Common myeloid progenitor, CD34-positive (primary cell): ENCODE measurements at regions not wholly inside any gene's neighbourhood (a gene's known extent, or its start where the extent isn't known, plus 50 kb on each side); places are given as distances from the start of the nearest gene placed in this dataset.

ENCODE experiments used
- CTCF ChIA-PET: fragments of 350-600 bp; sonication (Branson Sonifier 250); formaldehyde crosslinking; loops from one replicate; lab custom pipeline; 2021; ENCODE audit warnings: antibody characterized with exemption; lab: Charles Lee
- POLR2A ChIA-PET: fragments of 350-600 bp; sonication (Branson Sonifier 250); formaldehyde crosslinking; loops from one replicate; lab custom pipeline; 2021; ENCODE audit warnings: antibody characterized with exemption; lab: Charles Lee
- DNase-seq, 3 donors: peaks; one replicate each; pipeline versions ENCODE4 v3.0.0 to v3.0.0-alpha.2; 2013
- H3K27ac ChIP-seq, 2 experiments: 1 replicate in 1 of 2; 2 replicates in 1 of 2; pipeline ENCODE4 v1.7.0; 2013; ENCODE audit warnings: inconsistent platforms in 2 of 2, low read length in 2 of 2, mild to moderate bottlenecking in 2 of 2, low read depth in 1 of 2, moderate library complexity in 1 of 2; ENCODE audit not compliant: severe bottlenecking in 2 of 2, insufficient read depth in 1 of 2, poor library complexity in 1 of 2
- H3K27me3 ChIP-seq, 5 experiments: replicated peaks in 2 of 5; 1 replicate in 3 of 5; 2 replicates in 2 of 5; pipeline versions ENCODE4 v1.6.1 to v1.7.0; 2013; ENCODE audit warnings: low read length in 4 of 5, mild to moderate bottlenecking in 2 of 5, moderate library complexity in 2 of 5, inconsistent platforms in 1 of 5; ENCODE audit not compliant: insufficient read depth in 5 of 5, control insufficient read depth in 4 of 5
- H3K36me3 ChIP-seq, 4 experiments: 1 replicate in 2 of 4; 2 replicates in 2 of 4; pipeline versions ENCODE4 v1.6.1 to v1.7.0; 2013; ENCODE audit warnings: low read length in 3 of 4, control low read depth in 1 of 4, mild to moderate bottlenecking in 1 of 4; ENCODE audit not compliant: control insufficient read depth in 4 of 4, insufficient read depth in 4 of 4
- H3K4me1 ChIP-seq, 4 experiments: 1 replicate in 3 of 4; 2 replicates in 1 of 4; pipeline versions ENCODE4 v1.6.1 to v1.7.1; 2013; ENCODE audit warnings: low read length in 3 of 4, mild to moderate bottlenecking in 3 of 4, control low read depth in 1 of 4, inconsistent platforms in 1 of 4, moderate library complexity in 1 of 4; ENCODE audit not compliant: control insufficient read depth in 4 of 4, insufficient read depth in 4 of 4; ENCODE audit errors: control extremely low read depth in 1 of 4
- H3K4me3 ChIP-seq, 7 experiments: 1 replicate in 4 of 7; 2 replicates in 3 of 7; pipeline versions ENCODE4 v1.5.1 to v1.7.0; 2013; ENCODE audit warnings: mild to moderate bottlenecking in 7 of 7, low read length in 6 of 7, moderate library complexity in 6 of 7, inconsistent platforms in 2 of 7, low read depth in 2 of 7, control low read depth in 1 of 7; ENCODE audit not compliant: insufficient read depth in 4 of 7, control insufficient read depth in 1 of 7; ENCODE audit errors: extremely low read depth in 1 of 7
- H3K9me3 ChIP-seq, 5 experiments: 1 replicate in 4 of 5; 2 replicates in 1 of 5; pipeline versions ENCODE4 v1.6.1 to v1.7.1; 2013; ENCODE audit warnings: low read length in 4 of 5, mild to moderate bottlenecking in 2 of 5, inconsistent platforms in 1 of 5, low read depth in 1 of 5, moderate library complexity in 1 of 5; ENCODE audit not compliant: control insufficient read depth in 4 of 5, insufficient read depth in 2 of 5; ENCODE audit errors: control extremely low read depth in 1 of 5
- WGBS: methylation state at CpG from one replicate; pipeline ENCODE4 v1.1.5; 2013; ENCODE audit not compliant: insufficient coverage; 5-methylcytosine and 5-hydroxymethylcytosine counted together

- no peaks in the 10 kb centered on the region for H3K27me3 ChIP-seq
- no peak overlapping the region for H3K4me3 ChIP-seq
- no peak overlapping the region for H3K27ac ChIP-seq
- H3K4me1 ChIP-seq = no peaks in the 10 kb centered on the region
- 89% methylated on average over 3 of the region's 3 CpGs for WGBS
- ChIA-PET CTCF (no interaction called here), POLR2A (no interaction called here)
- DNase-seq = no peak
- no peaks in the 10 kb centered on the region for H3K36me3 ChIP-seq
- H3K9me3 ChIP-seq = peaks cover 0 to 2% (median 0%) of the 10 kb centered on the region in 5 experiments
Observed at GRCh38 chr14:98368916-98369315, 903.1 kb downstream of the BCL11B start.

GRCh38 chr14:98369344-98369743 lies 902.7 kb downstream of the BCL11B start:
- POLR2A ChIA-PET = no interaction called here
- WGBS = 100% methylated on average over 1 of the region's 2 CpGs
- Histone ChIP-seq H3K9me3 (peaks cover 0 to 2% (median 0%) of the 10 kb centered on the region in 5 experiments), H3K36me3 (no peaks in the 10 kb centered on the region), H3K4me1 (no peaks in the 10 kb centered on the region), H3K4me3 (no peak overlapping the region), H3K27me3 (no peaks in the 10 kb centered on the region), H3K27ac (no peak overlapping the region)
- CTCF ChIA-PET = no interaction called here
- DNase-seq = no peak

- 78% methylated on average over 4 of the region's 6 CpGs for WGBS
- CTCF ChIA-PET = no interaction called here
- POLR2A ChIA-PET = interaction anchor here (0.6 kb wide), 1 partner anchor 752 kb away, joined by 4 read pairs; no protein-coding TSS in a partner anchor
- Histone ChIP-seq H3K4me1 (no peaks in the 10 kb centered on the region), H3K27ac (no peak overlapping the region), H3K4me3 (no peak overlapping the region), H3K27me3 (no peaks in the 10 kb centered on the region), H3K36me3 (no peaks in the 10 kb centered on the region), H3K9me3 (peaks cover 0 to 2% (median 0%) of the 10 kb centered on the region in 5 experiments)
- DNase-seq = no peak
Observed at GRCh38 chr14:98370352-98370751, 901.6 kb downstream of the BCL11B start.

GRCh38 chr14:98371141-98371540 lies 900.9 kb downstream of the BCL11B start:
- H3K36me3 ChIP-seq = no peaks in the 10 kb centered on the region
- peaks cover 0 to 2% (median 0%) of the 10 kb centered on the region in 5 experiments for H3K9me3 ChIP-seq
- no peaks in the 10 kb centered on the region for H3K27me3 ChIP-seq
- no peak overlapping the region for H3K4me3 ChIP-seq
- no peak for DNase-seq
- H3K4me1 ChIP-seq = no peaks in the 10 kb centered on the region
- ChIA-PET CTCF (no interaction called here), POLR2A (interaction anchor here (0.6 kb wide), 1 partner anchor 751 kb away, joined by 4 read pairs; no protein-coding TSS in a partner anchor)
- WGBS = 90% methylated on average over 3 of the region's 4 CpGs
- no peak overlapping the region for H3K27ac ChIP-seq

- H3K36me3 ChIP-seq = no peaks in the 10 kb centered on the region
- H3K27me3 ChIP-seq = no peaks in the 10 kb centered on the region
- ChIA-PET CTCF (no interaction called here), POLR2A (no interaction called here)
- DNase-seq = no peak
- WGBS = 67% methylated on average over 7 of the region's 10 CpGs
- H3K27ac ChIP-seq = no peak overlapping the region
- H3K9me3 ChIP-seq = peaks cover 0 to 3% (median 0%) of the 10 kb centered on the region in 5 experiments
- H3K4me3 ChIP-seq = no peak overlapping the region
- no peaks in the 10 kb centered on the region for H3K4me1 ChIP-seq
Observed at GRCh38 chr14:98374136-98374535, 897.9 kb downstream of the BCL11B start.

- POLR2A ChIA-PET = no interaction called here
Observed at GRCh38 chr14:98375566-98375965, 896.4 kb downstream of the BCL11B start.

GRCh38 chr14:98379830-98380229 lies 892.2 kb downstream of the BCL11B start:
- ChIA-PET CTCF (no interaction called here), POLR2A (no interaction called here)
- H3K36me3 ChIP-seq = no peaks in the 10 kb centered on the region
- no CpG with 5 or more reads among the region's 3 CpGs for WGBS
- H3K4me1 ChIP-seq = no peaks in the 10 kb centered on the region
- H3K4me3 ChIP-seq = no peak overlapping the region
- no peak for DNase-seq
- H3K27me3 ChIP-seq = no peaks in the 10 kb centered on the region
- H3K27ac ChIP-seq = no peak overlapping the region
- peaks cover 0 to 5% (median 0%) of the 10 kb centered on the region in 5 experiments for H3K9me3 ChIP-seq

More at GRCh38 chr14:98375566-98375965, 896.4 kb downstream of the BCL11B start:
- CTCF ChIA-PET = no interaction called here
- no peaks in the 10 kb centered on the region for H3K4me1 ChIP-seq
- H3K27me3 ChIP-seq = no peaks in the 10 kb centered on the region
- peaks cover 0 to 2% (median 0%) of the 10 kb centered on the region in 5 experiments for H3K9me3 ChIP-seq
- no peak for DNase-seq
- H3K4me3 ChIP-seq = no peak overlapping the region
- no peak overlapping the region for H3K27ac ChIP-seq
- H3K36me3 ChIP-seq = no peaks in the 10 kb centered on the region
- WGBS = 92% methylated on average over 5 of the region's 5 CpGs
